ENCODE measurements at regions not wholly inside any gene's neighbourhood (a gene's known extent, or its start where the extent isn't known, plus 50 kb on each side); places are given as distances from the start of the nearest gene placed in this dataset.

DNA sequence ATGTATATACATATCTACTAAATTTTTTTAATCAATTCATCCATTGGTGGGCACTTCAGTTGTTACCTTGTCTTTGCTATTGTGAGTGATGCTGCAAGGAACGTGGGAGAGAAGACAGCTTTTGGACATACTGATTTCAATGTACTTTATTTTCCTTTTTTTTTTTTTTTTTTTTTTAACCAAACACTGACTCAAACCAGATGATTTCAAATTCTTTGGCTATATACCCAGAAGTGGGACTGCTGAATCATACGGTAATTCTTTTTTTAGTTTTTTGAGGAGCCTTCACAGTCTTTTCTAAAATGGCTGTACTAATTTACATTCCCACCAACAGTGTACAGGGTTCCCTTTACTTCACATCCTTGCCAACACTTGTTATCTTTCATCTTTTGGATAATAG, 204.7 kb downstream of the INSIG2 start:
- Histone ChIP-seq H3K36me3 (ENCODE audit: insufficient read depth, low read length) (no peaks in the 10 kb centered on the region), H3F3A (ENCODE audit: low read depth) (no peaks in the 10 kb centered on the region), H3K9me2 (replicated peaks; ENCODE audit: low read depth, low read length) (no peaks in the 10 kb centered on the region), H3K4me1 (ENCODE audit: insufficient read depth, low read length, poor library complexity, severe bottlenecking) (no peaks in the 10 kb centered on the region), H4K20me1 (ENCODE audit: insufficient read depth, low read length, poor library complexity, severe bottlenecking) (no peaks in the 10 kb centered on the region), H3K27me3 (ENCODE audit: insufficient read depth, low read length, poor library complexity, severe bottlenecking) (no peaks in the 10 kb centered on the region), H3K9ac (ENCODE audit: low read depth, low read length, poor library complexity, severe bottlenecking) (no peak overlapping the region), H3K9me3 (ENCODE audit: insufficient read depth, low read depth, low read length) (no peaks in the 10 kb centered on the region), H3K79me2 (ENCODE audit: insufficient read depth, low read length) (no peaks in the 10 kb centered on the region), H3K4me2 (ENCODE audit: low read depth, low read length, poor library complexity, severe bottlenecking) (no peak overlapping the region), H3K4me3 (ENCODE audit: low read length, poor library complexity, severe bottlenecking) (no peak overlapping the region), H2AFZ (ENCODE audit: low read length) (no peak overlapping the region)
- TF ChIP-seq, protein P1, sequence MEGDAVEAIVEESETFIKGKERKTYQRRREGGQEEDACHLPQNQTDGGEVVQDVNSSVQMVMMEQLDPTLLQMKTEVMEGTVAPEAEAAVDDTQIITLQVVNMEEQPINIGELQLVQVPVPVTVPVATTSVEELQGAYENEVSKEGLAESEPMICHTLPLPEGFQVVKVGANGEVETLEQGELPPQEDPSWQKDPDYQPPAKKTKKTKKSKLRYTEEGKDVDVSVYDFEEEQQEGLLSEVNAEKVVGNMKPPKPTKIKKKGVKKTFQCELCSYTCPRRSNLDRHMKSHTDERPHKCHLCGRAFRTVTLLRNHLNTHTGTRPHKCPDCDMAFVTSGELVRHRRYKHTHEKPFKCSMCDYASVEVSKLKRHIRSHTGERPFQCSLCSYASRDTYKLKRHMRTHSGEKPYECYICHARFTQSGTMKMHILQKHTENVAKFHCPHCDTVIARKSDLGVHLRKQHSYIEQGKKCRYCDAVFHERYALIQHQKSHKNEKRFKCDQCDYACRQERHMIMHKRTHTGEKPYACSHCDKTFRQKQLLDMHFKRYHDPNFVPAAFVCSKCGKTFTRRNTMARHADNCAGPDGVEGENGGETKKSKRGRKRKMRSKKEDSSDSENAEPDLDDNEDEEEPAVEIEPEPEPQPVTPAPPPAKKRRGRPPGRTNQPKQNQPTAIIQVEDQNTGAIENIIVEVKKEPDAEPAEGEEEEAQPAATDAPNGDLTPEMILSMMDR (conservative IDR thresholded peaks at IDR 0.05; ENCODE audit: low read length), result no peak
- TF ChIP-seq EZH2phosphoT487 (IDR thresholded peaks at IDR 0.05; ENCODE audit: borderline replicate concordance), result no peak

DNA sequence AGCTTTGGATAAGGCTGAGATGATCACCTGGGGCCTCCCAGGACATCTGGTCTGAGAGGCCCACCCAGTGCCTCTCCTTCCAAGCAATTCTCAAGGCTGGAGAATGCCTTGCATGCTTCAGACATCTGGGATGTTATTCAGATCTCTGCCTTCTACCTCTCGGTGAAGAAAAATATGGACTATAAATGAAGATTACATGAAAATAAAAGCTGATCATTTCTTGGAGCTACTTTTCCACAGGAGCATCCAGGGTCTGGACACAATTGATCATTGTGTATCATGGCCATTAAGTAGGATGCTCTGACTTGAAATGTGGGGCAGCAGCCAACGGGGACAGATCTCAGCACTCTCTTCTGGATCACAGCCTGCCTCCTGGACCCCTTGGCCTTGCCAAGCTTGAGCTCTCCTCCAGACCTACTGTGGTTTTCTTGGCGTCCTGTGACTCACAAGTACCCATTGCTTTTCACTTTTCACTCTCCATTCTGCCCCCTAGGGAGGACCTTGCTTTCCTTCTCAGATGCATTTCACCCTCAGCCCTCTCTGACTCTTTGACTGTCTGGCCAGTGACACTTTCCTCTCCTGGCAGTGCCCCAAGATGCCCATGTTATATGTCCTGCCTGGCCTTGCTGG, 203.1 kb downstream of the INSIG2 start:
- Histone ChIP-seq H2AFZ (ENCODE audit: low read length) (no peak overlapping the region), H3F3A (ENCODE audit: low read depth) (no peaks in the 10 kb centered on the region), H3K4me2 (ENCODE audit: low read depth, low read length, poor library complexity, severe bottlenecking) (no peak overlapping the region), H3K4me3 (ENCODE audit: low read length, poor library complexity, severe bottlenecking) (no peak overlapping the region), H3K36me3 (ENCODE audit: insufficient read depth, low read length) (no peaks in the 10 kb centered on the region), H3K9ac (ENCODE audit: low read depth, low read length, poor library complexity, severe bottlenecking) (no peak overlapping the region), H3K27me3 (ENCODE audit: insufficient read depth, low read length, poor library complexity, severe bottlenecking) (no peaks in the 10 kb centered on the region), H4K20me1 (ENCODE audit: insufficient read depth, low read length, poor library complexity, severe bottlenecking) (no peaks in the 10 kb centered on the region), H3K9me3 (ENCODE audit: insufficient read depth, low read depth, low read length) (no peaks in the 10 kb centered on the region), H3K9me2 (replicated peaks; ENCODE audit: low read depth, low read length) (no peaks in the 10 kb centered on the region), H3K4me1 (ENCODE audit: insufficient read depth, low read length, poor library complexity, severe bottlenecking) (no peaks in the 10 kb centered on the region), H3K79me2 (ENCODE audit: insufficient read depth, low read length) (no peaks in the 10 kb centered on the region)
- TF ChIP-seq, protein P1 (conservative IDR thresholded peaks at IDR 0.05; ENCODE audit: low read length), result no peak
- no peak for TF ChIP-seq EZH2phosphoT487 (IDR thresholded peaks at IDR 0.05; ENCODE audit: borderline replicate concordance)

DNA sequence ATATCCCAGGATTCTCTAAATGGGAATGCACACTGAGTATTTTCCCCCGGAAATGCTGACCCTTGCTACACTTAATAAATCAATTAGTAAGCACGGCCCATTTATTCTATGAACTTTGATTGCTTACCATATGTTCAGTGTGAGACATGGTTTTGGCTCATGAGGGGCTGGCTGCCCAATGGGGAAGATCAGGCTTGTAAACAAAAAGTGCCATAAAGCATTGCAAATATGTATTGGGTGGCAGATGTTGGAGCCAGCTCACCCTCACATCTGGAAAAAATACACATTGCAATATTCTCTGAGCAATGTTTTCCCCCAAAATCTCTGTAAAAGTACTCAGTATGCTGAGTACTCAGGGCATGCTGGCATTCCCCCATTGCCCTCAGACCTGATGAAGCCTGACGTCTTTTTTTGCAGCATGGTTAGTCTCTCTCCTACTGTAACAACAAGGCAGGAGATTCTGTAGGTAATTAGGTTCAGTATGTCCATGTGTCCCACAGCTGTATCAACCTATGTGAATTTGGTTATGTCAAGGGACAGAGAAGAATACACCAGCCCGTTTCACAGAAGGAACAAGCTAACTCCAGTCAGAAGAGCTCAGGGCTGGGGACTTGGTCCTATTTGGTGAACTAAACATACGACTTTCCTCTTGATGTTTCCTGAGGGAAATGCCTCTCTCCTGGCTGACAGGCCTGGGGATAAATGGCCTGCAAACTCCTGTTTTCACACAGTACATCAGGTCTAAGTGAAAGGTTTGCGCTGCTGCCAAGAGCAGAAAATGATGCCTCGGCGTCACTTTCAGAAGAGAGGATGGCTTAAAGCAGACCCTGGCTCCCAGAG, 202.4 kb downstream of the INSIG2 start:
- Histone ChIP-seq H3K4me1 (ENCODE audit: insufficient read depth, low read length, poor library complexity, severe bottlenecking) (no peaks in the 10 kb centered on the region), H3K4me3 (ENCODE audit: low read length, poor library complexity, severe bottlenecking) (no peak overlapping the region), H3K9me2 (replicated peaks; ENCODE audit: low read depth, low read length) (no peaks in the 10 kb centered on the region), H3K36me3 (ENCODE audit: insufficient read depth, low read length) (no peaks in the 10 kb centered on the region), H3K9ac (ENCODE audit: low read depth, low read length, poor library complexity, severe bottlenecking) (no peak overlapping the region), H3K79me2 (ENCODE audit: insufficient read depth, low read length) (no peaks in the 10 kb centered on the region), H3F3A (ENCODE audit: low read depth) (no peaks in the 10 kb centered on the region), H2AFZ (ENCODE audit: low read length) (no peak overlapping the region), H4K20me1 (ENCODE audit: insufficient read depth, low read length, poor library complexity, severe bottlenecking) (no peaks in the 10 kb centered on the region), H3K4me2 (ENCODE audit: low read depth, low read length, poor library complexity, severe bottlenecking) (no peak overlapping the region), H3K27me3 (ENCODE audit: insufficient read depth, low read length, poor library complexity, severe bottlenecking) (no peaks in the 10 kb centered on the region), H3K9me3 (ENCODE audit: insufficient read depth, low read depth, low read length) (no peaks in the 10 kb centered on the region)
- TF ChIP-seq, protein P1 (conservative IDR thresholded peaks at IDR 0.05; ENCODE audit: low read length), result no peak
- no peak for TF ChIP-seq EZH2phosphoT487 (IDR thresholded peaks at IDR 0.05; ENCODE audit: borderline replicate concordance)
